AG10803 (cell line): ENCODE measurements at regions not wholly inside any gene's neighbourhood (a gene's known extent, or its start where the extent isn't known, plus 50 kb on each side); places are given as distances from the start of the nearest gene placed in this dataset.

Experiments used
- DNase-seq: peaks from one replicate; pipeline ENCODE4 v3.0.0; 2010; ENCODE audit warnings: low read depth
- H3K4me3 ChIP-seq: 2 replicates; pipeline ENCODE4 v1.5.1; 2011; ENCODE audit warnings: mild to moderate bottlenecking, low read length, control low read depth
- CTCF ChIP-seq: conservative IDR thresholded peaks from 2 replicates; pipeline ENCODE4 v1.5.1; 2011; ENCODE audit warnings: mild to moderate bottlenecking, low read length, control low read depth, inconsistent platforms

- H3K4me3 ChIP-seq: no peak overlapping the region
- no peak for TF ChIP-seq CTCF
- DNase-seq: no peak
Observed at GRCh38 chr10:109743574-109743973, 179.7 kb downstream of the XPNPEP1 start.

GRCh38 chr10:109743146-109743545 lies 180.2 kb downstream of the XPNPEP1 start:
- no peak overlapping the region for H3K4me3 ChIP-seq
- TF ChIP-seq CTCF: no peak
- no peak for DNase-seq

GRCh38 chr10:109741712-109742111 lies 181.6 kb downstream of the XPNPEP1 start:
- no peak for DNase-seq
- TF ChIP-seq CTCF: no peak
- no peak overlapping the region for H3K4me3 ChIP-seq

- DNase-seq: no peak
- TF ChIP-seq CTCF: no peak
- no peak overlapping the region for H3K4me3 ChIP-seq
Observed at GRCh38 chr10:109740436-109740835, 182.9 kb downstream of the XPNPEP1 start.

- H3K4me3 ChIP-seq: no peak overlapping the region
- TF ChIP-seq CTCF: no peak
- DNase-seq: no peak
Observed at GRCh38 chr10:109737626-109738025, 185.7 kb downstream of the XPNPEP1 start.

- DNase-seq: no peak
- H3K4me3 ChIP-seq: no peak overlapping the region
- no peak for TF ChIP-seq CTCF
Observed at GRCh38 chr10:109737009-109737408, 186.3 kb downstream of the XPNPEP1 start.

- no peak overlapping the region for H3K4me3 ChIP-seq
- no peak for TF ChIP-seq CTCF
- no peak for DNase-seq
Observed at GRCh38 chr10:109735776-109736175, 187.5 kb downstream of the XPNPEP1 start.
